GM21381 (cell line): ENCODE measurements at regions not wholly inside any gene's neighbourhood (a gene's known extent, or its start where the extent isn't known, plus 50 kb on each side); places are given as distances from the start of the nearest gene placed in this dataset.

Experiments used
- ATAC-seq: cut with Tn5 transposase; IDR thresholded peaks from one replicate; pipeline ENCODE4 v1.9.1; 2021; ENCODE audit warnings: mild to moderate bottlenecking, moderate library complexity; ENCODE audit not compliant: unreplicated experiment

DNA sequence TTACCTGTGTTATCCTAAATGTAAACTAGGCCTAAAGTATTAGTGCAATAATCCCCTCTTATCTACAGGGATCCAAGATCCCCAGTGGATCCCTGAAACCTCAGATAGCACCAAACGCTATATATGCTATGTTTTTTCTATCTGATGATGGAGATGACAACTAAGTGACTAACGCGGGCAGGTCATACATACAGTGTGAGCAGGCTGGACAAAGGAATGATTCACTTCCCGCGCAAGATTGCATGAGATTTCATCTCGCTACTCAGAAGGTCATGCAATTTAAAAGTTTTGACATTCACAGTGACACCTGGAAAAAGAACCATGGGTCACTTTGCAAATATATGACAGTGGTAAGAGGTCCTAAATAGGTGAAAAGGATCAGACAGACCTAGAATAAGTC is 875.9 kb downstream of the HACE1 start:
- ATAC-seq: no peak

GRCh38 chr6:103983011-103983410 is 876.7 kb downstream of the HACE1 start:
- no peak for ATAC-seq

DNA sequence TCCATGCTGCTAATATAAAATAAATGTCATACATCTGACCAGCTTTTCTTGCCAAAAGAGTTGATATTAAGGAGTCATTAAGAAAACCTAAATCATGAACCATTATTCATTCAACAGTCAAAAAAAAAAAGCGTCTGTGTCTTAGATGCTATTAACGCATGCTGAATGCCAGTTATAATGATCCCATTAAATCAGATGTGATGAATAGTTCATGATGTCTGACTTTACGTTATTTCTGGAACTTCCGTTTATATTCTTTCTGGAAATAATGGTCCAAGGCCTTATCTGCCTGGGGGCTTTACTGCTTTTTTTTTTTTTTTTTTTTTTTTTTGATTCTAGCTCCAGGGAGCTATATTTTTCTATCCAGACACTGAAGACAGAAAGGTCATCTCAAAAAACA is 877.1 kb downstream of the HACE1 start:
- ATAC-seq: no peak

GRCh38 chr6:103979308-103979707 is 880.4 kb downstream of the HACE1 start:
- no peak for ATAC-seq

- no peak for ATAC-seq
These were observed 922.3 kb downstream of the HACE1 start for GRCh38 chr6:103937389-103937788.

GRCh38 chr6:103925317-103925716 is 934.4 kb downstream of the HACE1 start:
- no peak for ATAC-seq

GRCh38 chr6:103910018-103910417 is 949.7 kb downstream of the HACE1 start:
- no peak for ATAC-seq

- ATAC-seq: no peak
These were observed 950.8 kb downstream of the HACE1 start for GRCh38 chr6:103908898-103909297.

DNA sequence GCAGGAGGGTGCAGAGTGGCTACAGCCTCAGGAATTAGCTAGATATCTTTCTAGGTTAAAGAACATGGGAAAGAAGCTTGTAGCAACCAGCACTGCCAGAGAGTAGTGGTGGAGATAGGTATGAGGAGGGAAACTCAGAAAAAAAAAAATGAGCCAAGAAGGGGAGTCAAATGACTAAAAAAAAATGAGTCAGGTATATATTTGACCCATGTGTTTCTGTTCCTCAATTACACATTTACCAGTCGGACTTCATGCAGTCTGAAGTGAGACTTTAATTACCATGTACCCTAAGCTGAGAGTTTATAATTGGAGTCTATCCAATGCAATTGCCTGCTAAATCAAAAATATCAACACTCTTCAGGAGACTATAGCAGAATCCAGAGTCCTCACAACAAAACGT is 964.6 kb downstream of the HACE1 start:
- no peak for ATAC-seq

DNA sequence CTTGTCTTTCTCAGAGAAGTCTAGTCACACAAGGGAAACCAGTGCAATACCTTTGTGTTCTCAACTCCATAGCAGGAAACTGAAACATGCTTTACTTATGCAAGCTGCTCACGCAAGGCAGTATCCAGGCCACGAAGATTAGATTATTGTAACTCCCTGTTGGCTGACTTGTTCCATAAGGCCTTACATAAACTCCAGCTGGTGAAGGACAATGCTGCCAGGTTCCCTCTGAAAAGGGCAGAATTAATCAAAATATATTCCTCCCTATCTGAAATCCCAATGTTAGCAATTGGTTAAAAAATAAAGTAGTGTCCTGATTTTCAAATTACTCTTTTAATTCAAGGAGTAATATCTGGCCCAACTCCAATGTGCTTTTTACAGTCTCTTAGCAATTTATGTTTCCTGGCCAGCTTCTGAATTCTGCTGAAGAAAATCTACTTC is 966.6 kb downstream of the HACE1 start:
- ATAC-seq: no peak

GRCh38 chr6:103886951-103887350 is 972.8 kb downstream of the HACE1 start:
- ATAC-seq: no peak

- no peak for ATAC-seq
These were observed 974.3 kb downstream of the HACE1 start for GRCh38 chr6:103885446-103885845.

DNA sequence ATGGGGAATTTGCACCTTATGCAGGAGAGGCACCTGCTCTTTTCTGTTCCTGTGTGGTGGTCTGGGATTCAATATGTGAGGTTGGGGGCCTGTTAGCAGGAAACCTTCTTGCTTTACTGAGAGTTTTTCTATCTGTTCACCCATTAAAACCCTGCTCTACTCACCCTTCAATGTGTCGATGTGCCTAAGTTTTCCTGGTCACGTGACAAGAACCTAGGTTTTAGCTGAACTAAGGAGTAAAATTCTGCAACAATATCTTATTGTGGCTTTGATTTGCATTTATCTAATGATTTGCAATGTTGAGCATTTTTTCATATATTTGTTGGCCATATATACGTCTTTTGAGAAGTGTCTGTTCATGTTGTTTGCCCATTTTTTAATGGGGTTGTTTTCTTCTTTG is 979.9 kb downstream of the HACE1 start:
- ATAC-seq: no peak

DNA sequence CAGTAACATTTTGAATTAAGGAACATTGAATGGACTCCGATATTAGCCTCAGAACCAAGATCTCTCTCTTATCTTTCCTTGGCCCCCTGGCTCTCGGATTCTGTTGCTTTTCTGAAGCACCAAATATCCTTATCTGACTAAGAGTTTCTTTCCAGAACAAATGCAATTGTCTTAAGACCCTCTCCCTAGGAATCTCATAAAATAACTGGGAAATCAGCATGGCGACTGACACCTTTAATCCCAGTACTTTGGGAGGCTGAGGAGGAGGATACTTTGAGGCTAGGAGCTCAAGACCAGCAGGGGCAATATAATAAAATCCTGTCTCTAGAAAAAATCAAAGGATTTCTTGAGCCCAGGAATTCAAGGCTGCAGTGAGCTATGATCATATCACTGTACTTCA is 984.5 kb downstream of the HACE1 start:
- no peak for ATAC-seq

DNA sequence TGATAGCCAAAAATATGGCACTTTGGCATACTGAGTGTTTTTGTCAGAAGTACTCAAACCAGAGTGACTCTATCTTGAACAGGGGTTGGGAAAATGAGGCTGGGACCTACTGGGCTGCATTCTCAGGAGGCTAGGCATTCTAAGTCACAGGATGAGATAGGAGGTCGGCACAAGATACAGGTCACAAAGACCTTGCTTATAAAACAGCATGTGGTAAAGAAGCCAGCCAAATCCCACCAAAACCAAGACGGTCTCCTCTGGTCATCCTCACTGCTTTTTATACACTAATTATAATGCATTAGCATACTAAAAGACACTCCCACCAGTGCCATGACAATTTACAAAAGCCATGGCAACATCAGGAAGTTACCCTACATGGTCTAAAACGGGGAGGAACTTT is 985.1 kb downstream of the HACE1 start:
- ATAC-seq: no peak

GRCh38 chr6:103872678-103873077 is 987.0 kb downstream of the HACE1 start:
- ATAC-seq: no peak

- ATAC-seq: no peak
These were observed 987.5 kb downstream of the HACE1 start for GRCh38 chr6:103872233-103872632.

DNA sequence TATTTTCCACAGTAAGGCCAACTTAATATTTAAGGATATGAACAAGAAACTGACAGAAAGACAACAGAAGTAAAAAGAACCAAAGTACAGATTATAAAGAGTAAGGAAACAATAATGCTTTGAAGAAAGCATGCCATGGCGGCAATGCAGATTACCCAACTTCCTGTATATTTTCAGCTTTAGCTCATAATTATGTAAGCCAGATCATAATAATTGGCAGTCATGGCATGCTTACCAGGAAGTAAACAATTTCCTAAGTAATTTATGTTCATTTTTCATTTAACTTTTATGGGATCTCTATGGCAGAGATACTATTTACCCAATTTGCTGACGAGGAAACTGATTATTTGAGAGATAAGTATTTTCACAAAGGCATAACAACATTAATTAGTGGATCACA is 988.7 kb downstream of the HACE1 start:
- no peak for ATAC-seq

DNA sequence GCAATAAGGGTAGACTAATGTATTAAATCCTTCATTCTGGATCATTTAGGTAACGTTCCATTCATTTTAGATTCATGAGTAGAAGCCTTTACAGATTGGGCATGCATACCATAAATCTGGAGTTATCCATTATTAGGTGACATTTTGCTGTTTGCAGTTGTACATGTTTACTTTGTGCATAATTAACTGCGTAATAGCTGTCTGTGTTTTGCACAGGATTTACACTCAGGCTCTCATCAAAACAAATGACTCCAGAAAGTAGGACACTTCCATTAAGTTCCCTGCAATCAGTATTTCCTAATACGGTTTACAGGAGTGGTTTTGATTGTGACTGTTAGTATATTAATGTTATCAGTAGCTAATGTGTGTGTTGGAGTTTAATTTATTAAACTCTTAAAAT is 997.4 kb downstream of the HACE1 start:
- ATAC-seq: no peak

- ATAC-seq: no peak
These were observed 1001.7 kb downstream of the HACE1 start for GRCh38 chr6:103858003-103858402.

DNA sequence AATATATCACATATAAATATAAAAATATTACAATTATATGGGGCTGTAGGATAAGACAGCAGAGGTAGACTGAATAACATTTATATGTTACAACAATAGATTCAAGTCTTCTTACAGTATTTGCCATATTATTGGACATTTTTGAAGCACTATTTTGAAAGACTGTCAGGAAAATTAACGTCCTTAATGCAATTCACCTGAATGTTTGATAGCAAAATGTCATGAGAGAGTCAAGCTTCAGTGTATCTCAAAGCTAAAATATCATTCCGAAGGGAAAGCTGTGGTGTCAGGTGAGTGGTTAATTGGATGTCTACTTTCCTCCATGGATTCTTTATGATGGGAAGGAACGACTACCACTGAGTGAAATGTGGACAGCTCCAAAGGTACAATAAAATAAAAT is 1004.0 kb downstream of the HACE1 start:
- ATAC-seq: no peak

- ATAC-seq: no peak
These were observed 1005.7 kb downstream of the HACE1 start for GRCh38 chr6:103854059-103854458.

- ATAC-seq: no peak
These were observed 1021.3 kb downstream of the HACE1 start for GRCh38 chr6:103838457-103838856.

DNA sequence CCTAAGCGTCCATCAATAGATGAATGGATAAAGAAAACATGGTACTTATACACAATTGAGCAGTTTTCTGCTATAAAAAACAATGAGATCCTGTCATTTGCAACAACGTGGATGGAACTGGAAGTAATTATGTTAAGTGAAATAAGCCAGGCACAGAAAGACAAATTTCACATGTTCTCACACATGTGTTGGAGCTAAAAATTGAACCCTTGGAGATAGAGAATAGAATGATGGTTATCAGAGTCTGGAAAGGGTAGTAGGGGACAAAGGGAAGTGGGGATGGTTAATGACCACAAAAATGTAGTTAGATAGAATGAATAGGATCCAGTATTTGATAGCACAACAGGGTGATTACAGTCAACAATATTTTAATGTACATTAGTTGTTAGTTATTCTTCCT is 1033.5 kb downstream of the HACE1 start:
- no peak for ATAC-seq
